Stomach (tissue), 8 donors: ENCODE measurements at regions not wholly inside any gene's neighbourhood (a gene's known extent, or its start where the extent isn't known, plus 50 kb on each side); places are given as distances from the start of the nearest gene placed in this dataset.

Experiments used
- DNase-seq, 2 donors: peaks; one replicate each; pipeline versions ENCODE4 v3.0.0 to v3.0.0-alpha.2; 2013 to 2019
- H3K27ac ChIP-seq, 5 donors: fragments of 200-600 bp in 4 of 5; sonication (generic) in 4 of 5; one replicate each; pipeline ENCODE4 v1.5.1; 2013 to 2019; ENCODE audit warnings: mild to moderate bottlenecking in 1 of 5, moderate library complexity in 1 of 5
- H3K27me3 ChIP-seq, 3 donors: fragments of 200-600 bp; sonication (generic); one replicate each; pipeline ENCODE4 v1.5.1; 2017 to 2019; ENCODE audit warnings: mixed run types in 1 of 3
- H3K36me3 ChIP-seq, 4 donors: fragments of 200-600 bp; sonication (generic); 1 replicate in 3 of 4; 2 replicates in 1 of 4; pipeline ENCODE4 v1.5.1; 2016 to 2019
- H3K4me1 ChIP-seq, 4 donors: fragments of 200-600 bp; sonication (generic); one replicate each; pipeline ENCODE4 v1.5.1; 2016 to 2019
- H3K4me3 ChIP-seq, 4 donors: fragments of 200-600 bp; sonication (generic) in 3 of 4; one replicate each; pipeline ENCODE4 v1.5.1; 2016 to 2019; ENCODE audit warnings: mild to moderate bottlenecking in 1 of 4
- H3K9me3 ChIP-seq, 4 donors: fragments of 200-600 bp; sonication (generic); one replicate each; pipeline ENCODE4 v1.5.1; 2016 to 2019
- CTCF ChIP-seq, 7 experiments: fragments of 450-650 bp in 4 of 7; fragments of 200-600 bp in 3 of 7; sonication (generic) in 3 of 7; IDR thresholded peaks; one replicate each; pipeline ENCODE4 v1.5.1; 2016 to 2019; ENCODE audit warnings: antibody characterized with exemption in 7 of 7, control low read depth in 2 of 7, mild to moderate bottlenecking in 1 of 7
- EP300 ChIP-seq: sonication (generic); formaldehyde crosslinking; IDR thresholded peaks from one replicate; pipeline ENCODE4 v1.6.1; 2017; ENCODE audit warnings: antibody characterized with exemption
- POLR2A ChIP-seq, 4 donors: fragments of 450-650 bp; IDR thresholded peaks; one replicate each; pipeline ENCODE4 v1.6.1; 2016; ENCODE audit warnings: antibody characterized with exemption in 4 of 4, control low read depth in 2 of 4, mild to moderate bottlenecking in 1 of 4, moderate library complexity in 1 of 4
- POLR2AphosphoS5 ChIP-seq, 3 donors: sonication (generic); formaldehyde crosslinking; IDR thresholded peaks; one replicate each; pipeline ENCODE4 v1.6.1; 2016; ENCODE audit warnings: antibody characterized with exemption in 3 of 3
- WGBS, 5 donors: extraction: QIAGEN DNeasy Blood & Tissue Kit in 3 of 5; methylation state at CpG; one replicate each; pipeline versions ENCODE4 v1.1.5 to v1.1.7; 2013 to 2018; 5-methylcytosine and 5-hydroxymethylcytosine counted together
- intact Hi-C: fragments of 100-400 bp; cut with DNase I; formaldehyde crosslinking; loops from one replicate; pipeline ENCODE4 v1.15.1; 2023; ENCODE audit warnings: low total_unique reads
- donor health status: healthy with polysubstance abuse.
- donor health status: Bipolar disorder and iron deficiency.
- donor health status: healthy.

GRCh38 chr20:9923648-9924047 lies 84.8 kb upstream of the PAK5 start:
- Histone ChIP-seq H3K9me3 (no peaks in the 10 kb centered on the region), H3K27me3 (no peaks in the 10 kb centered on the region)
- 86 to 95% (median 88%) methylated on average over 4 of the region's 4 CpGs for WGBS, 5 donors

GRCh38 chr20:9920866-9921265 lies 82.0 kb upstream of the PAK5 start:
- Histone ChIP-seq H3K9me3 (no peaks in the 10 kb centered on the region), H3K4me3 (no peak overlapping the region), H3K4me1 (no peaks in the 10 kb centered on the region), H3K36me3 (no peaks in the 10 kb centered on the region), H3K27me3 (no peaks in the 10 kb centered on the region), H3K27ac (no peak overlapping the region)
- DNase-seq: no peak
- intact Hi-C loops: no loop called here
- TF ChIP-seq CTCF (IDR thresholded peaks at IDR 0.05): no peak
- TF ChIP-seq POLR2AphosphoS5 (IDR thresholded peaks at IDR 0.05): no peak
- WGBS, 5 donors: 30 to 68% (median 46%) methylated on average over 2 of the region's 2 CpGs

More at GRCh38 chr20:9923648-9924047, 84.8 kb upstream of the PAK5 start:
- intact Hi-C loops: no loop called here
- Histone ChIP-seq H3K36me3 (no peaks in the 10 kb centered on the region), H3K27ac (no peak overlapping the region), H3K4me3 (no peak overlapping the region), H3K4me1 (no peaks in the 10 kb centered on the region)
- no peak for DNase-seq
- no peak for TF ChIP-seq CTCF (IDR thresholded peaks at IDR 0.05)
- no peak for TF ChIP-seq EP300
- TF ChIP-seq POLR2A (IDR thresholded peaks at IDR 0.05): no peak
- TF ChIP-seq POLR2AphosphoS5 (IDR thresholded peaks at IDR 0.05): no peak

GRCh38 chr20:9919271-9920014 lies 80.6 kb upstream of the PAK5 start:
- H3K4me1 ChIP-seq: no peaks in the 10 kb centered on the region
- H3K9me3 ChIP-seq: no peaks in the 10 kb centered on the region
- TF ChIP-seq EP300: no peak
- TF ChIP-seq POLR2A (IDR thresholded peaks at IDR 0.05): no peak
- no peak for TF ChIP-seq POLR2AphosphoS5 (IDR thresholded peaks at IDR 0.05)
- no peak for TF ChIP-seq CTCF (IDR thresholded peaks at IDR 0.05)
- no peak overlapping the region for H3K27ac ChIP-seq
- 76 to 93% (median 84%) methylated on average over 5 of the region's 5 CpGs for WGBS, 5 donors
- intact Hi-C loops: no loop called here
- no peak for DNase-seq
- H3K4me3 ChIP-seq: no peak overlapping the region
- H3K36me3 ChIP-seq: no peaks in the 10 kb centered on the region
- no peaks in the 10 kb centered on the region for H3K27me3 ChIP-seq

- no peaks in the 10 kb centered on the region for H3K27me3 ChIP-seq
- H3K4me3 ChIP-seq: no peak overlapping the region
- H3K27ac ChIP-seq: no peak overlapping the region
- intact Hi-C loops: no loop called here
- DNase-seq: no peak
- 71 to 85% (median 79%) methylated on average over 5 of the region's 5 CpGs for WGBS, 5 donors
- H3K4me1 ChIP-seq: no peaks in the 10 kb centered on the region
- H3K9me3 ChIP-seq: no peaks in the 10 kb centered on the region
- TF ChIP-seq POLR2A (IDR thresholded peaks at IDR 0.05) (no peak), EP300 (no peak), POLR2AphosphoS5 (IDR thresholded peaks at IDR 0.05) (no peak), CTCF (IDR thresholded peaks at IDR 0.05) (no peak)
- H3K36me3 ChIP-seq: no peaks in the 10 kb centered on the region
Measured at GRCh38 chr20:9918348-9918747, 79.5 kb upstream of the PAK5 start.
